T-helper 9 cell (primary cell): ENCODE measurements at regions not wholly inside any gene's neighbourhood (a gene's known extent, or its start where the extent isn't known, plus 50 kb on each side); places are given as distances from the start of the nearest gene placed in this dataset.

Source experiments
- DNase-seq: peaks from one replicate; pipeline ENCODE4 v3.0.0-alpha.2; 2020

DNA sequence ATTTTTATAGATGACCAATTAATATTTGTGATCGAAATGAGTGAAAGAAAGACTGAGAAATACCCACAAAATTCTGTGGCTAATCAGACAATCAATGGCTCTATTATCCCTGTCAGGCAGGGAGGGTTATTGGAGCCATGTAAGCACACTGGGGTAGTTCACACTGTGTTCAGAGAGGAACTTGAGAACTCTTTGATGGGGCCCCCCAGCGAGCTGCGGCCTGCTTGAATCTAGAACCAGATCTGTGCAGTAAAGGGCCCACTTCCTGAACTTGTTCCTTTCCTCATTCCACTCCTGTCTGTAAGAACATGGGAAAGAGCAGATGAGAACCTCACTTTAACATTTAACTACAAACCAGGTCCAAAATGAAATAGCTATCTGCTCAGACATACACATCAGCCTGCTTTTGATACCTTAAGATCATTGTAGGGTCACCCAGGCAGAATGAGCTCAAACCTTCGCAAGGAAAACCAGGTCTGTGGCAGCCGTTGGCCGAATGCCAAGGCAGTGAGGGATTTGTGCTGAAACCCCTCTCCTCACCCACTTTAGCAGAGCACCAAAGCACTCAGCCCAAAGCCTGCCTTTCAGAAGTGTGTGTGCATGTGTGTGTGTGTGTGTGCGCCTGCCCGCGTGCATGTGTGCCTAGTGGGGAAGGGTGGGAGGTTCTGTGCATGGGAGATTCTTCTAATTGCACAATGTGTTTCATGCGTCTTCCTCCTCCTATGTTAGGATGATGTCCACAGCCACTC lies 365.6 kb upstream of the MGMT start:
- no peak for DNase-seq

DNA sequence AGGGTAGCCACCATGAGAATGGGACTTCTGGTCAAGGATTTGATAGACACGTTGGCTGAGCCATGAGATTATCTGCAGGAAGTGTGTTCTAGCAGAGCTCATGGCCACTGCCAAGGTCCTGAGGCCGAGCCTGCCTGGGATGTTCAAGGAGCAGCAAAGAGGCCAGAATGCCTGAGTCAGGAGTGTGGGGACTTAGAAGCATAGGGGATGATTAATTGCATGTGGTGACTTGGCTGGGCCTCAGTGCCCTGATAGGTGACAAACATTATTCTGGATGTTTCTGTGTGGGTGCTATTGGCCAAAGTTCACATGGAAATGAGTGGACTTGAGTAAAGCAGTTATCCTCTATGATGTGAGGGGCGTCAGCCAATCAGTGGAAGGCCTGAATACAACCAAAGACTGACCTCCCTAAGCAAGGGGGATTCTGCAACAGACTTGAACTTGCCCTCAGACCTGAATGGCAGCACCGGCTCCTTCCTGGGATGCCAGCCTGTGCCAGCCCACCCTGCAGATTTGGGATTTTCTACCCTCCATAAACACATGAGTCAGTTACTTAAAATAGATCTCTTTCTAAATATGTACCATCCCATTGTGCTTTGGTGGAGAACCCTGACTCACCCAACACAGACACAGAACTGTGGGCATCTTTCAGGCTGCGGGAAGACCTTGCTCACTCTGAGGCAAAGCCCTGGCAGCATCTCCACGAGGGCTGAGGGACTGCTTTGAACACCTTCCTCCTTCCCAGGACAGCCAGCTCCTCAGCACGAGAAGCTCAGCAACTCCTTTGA lies 363.9 kb upstream of the MGMT start:
- DNase-seq: no peak

DNA sequence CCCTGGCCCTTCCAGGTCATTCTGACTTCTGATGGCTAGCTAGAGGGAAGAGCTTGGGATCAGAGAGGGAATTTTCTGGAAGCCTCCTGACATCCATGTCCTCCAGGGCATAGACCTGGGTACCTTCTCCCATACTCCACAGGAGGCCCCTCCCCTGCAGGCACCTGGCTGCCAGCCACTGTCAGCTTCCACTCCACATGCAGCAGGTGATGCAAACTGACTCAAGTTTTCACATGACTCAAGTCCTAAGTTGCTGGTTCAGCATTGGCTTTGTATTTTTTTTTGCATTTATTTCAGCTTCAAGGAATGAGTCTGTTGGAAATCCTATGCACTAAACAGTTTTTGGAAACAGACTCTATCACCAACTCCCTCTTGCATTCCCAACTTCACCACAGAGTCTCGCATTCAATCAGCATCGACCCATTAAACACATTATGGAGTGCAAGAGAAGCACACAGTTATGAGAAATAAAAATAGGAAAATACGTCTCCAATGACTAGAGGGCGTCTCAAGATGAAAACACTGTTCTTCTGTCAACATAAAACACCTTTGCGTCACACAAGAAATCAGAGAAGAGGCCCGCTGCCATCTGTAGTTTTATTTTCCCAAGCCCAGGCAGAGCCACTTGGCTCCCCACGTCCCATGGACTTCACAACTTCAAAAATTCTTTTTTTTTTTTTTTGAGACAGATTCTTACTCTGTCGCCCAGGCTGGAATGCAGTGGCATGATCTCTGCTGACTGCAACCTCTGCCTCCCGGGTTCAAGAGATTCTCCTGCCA lies 362.6 kb upstream of the MGMT start:
- no peak for DNase-seq

DNA sequence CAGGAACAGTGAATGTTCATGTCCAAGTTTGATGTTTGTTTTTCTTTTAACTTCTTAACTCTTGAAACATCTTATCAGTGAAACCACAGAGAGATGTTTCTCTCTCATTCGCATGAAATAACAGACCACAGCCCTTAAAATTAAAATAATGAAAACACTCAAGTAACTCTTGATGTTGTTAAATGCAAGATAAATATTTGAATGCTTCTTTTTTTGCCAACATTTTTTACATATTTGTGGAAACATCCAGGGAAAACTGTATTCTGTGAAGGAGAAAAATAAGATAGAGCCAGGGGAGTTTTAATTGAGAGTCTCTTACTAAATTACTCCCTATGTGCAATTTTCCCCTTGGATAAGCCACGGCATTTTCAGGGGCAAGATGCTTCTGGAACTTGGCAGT lies 361.8 kb upstream of the MGMT start:
- no peak for DNase-seq

DNA sequence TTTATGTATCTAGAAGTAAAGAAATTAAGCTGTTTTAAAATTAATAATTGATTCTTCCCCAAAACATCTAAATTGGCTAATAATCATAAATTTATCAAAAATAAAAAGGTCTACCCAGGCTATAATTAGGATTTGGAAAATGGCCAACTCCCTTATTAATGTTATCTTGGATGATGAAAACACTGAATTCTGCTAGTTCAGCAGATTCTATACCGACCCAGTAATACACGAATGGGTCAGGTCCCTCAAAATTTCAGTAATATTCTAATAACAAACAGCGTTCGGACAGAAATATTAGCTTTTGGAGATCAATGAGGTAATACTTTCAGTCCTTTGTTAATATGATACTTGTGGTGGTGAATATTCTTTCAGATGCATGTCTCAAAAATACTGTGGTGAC lies 360.7 kb upstream of the MGMT start:
- DNase-seq: no peak

DNA sequence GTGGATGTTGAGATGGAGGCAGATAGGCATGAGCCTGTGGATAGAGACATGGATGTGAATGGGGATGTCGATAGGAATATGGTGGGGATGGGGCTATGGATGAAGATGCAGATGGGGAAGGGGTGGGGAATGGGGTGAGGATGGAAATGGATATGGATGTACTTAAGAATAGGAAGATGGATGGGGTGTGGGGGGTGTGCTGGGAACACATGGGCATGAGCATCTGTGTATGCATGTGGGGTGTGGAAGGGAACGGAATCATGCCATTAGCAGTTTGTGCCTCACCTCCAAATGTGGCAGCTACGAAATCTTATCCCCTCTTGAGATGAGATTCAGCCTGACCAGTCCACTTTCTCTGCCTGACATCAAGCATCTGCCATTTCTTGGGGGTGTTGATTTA lies 359.5 kb upstream of the MGMT start:
- DNase-seq: no peak

DNA sequence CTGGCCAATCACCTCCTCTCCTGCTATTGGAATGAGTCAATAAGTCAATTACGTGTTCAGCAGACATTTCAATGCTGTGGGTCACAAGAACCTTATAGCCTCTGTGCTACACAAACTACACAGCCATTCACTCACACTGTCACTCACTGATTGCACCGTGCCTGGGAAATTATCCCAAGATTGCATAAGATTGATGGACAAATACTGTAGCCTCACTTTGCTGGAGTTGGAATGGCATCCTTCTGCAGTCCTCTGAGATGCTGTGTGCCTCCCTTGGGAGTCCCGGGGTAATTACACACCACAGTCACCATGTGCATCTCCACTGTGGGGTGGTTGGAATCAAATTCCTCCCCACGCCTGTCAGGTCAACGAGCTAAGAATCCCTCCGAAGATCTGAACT lies 358.7 kb upstream of the MGMT start:
- DNase-seq: no peak

DNA sequence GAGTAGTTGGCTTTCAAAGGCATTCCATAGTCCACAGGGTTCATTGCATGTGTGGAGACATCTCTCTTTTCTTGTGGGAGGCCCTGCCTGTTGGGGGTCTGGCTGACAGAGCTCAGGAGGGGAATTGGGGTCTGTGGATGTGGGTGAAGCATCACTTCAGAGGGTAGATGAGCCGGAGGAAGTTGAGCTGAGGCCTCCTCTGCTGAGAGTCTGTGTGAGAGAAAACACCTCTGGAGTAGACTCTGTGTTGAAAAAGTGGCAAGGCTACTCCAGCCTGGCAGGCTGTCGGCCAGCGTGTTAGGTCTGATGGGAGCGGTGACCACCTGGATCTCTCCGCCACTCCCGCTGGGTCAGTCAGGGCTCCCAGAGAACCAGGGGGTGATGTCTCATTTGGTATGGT lies 358.0 kb upstream of the MGMT start:
- no peak for DNase-seq

DNA sequence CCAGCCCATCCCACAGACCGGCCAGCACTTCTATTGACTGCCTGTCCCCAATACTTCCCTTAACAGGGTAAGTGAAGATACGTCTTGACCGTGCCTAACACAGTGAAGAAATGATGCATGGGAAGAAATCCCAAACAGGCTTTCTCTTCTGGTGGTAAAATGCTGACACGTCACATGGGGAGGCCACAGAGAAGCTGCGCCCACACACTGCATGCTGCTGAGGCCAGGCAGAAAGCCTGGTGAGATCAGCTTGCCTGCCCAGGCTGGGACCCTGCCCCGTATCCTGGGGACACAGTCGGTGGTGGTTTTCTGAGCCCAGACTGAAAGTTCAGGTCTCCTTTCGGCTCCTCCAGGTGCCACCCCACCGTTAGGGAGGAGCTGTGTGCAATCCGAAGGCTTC lies 356.3 kb upstream of the MGMT start:
- DNase-seq: no peak

DNA sequence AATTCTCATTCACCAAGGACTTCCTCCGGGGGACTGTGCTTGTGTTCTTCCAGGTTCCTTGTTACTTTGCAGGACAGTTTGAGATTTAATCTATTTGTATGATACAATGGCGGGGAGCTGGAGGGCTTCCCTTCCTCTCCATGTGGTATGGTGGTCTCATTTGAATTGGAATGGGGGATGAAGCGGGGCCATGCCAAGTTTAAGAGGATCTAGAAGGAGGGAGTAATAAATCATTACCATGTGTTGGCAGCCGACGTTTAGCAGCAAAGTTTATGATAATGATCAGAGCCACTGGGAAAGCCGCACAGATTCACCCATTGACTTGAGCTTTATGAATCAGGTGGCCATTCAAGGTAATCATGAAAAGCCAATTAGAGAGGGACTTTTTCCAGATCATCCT lies 355.1 kb upstream of the MGMT start:
- no peak for DNase-seq

DNA sequence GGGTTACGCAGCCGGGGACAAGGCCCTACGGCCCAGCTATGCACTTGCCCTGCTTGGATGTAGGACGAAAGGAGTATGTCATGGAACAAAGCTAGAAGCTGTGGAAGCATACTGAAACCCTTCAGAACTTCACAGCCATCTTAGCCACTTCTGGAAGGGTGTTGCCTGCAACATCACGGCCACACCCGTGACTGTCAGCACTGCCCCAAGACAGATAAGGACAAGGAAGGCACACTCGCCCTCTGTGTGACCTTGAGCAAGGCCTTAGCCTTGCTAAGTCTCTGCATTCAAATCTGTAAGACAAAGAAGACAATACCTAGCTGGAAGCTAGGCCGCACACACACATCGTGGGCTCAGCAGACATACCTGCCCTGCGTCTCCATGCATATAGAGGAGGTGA lies 352.5 kb upstream of the MGMT start:
- DNase-seq: no peak

DNA sequence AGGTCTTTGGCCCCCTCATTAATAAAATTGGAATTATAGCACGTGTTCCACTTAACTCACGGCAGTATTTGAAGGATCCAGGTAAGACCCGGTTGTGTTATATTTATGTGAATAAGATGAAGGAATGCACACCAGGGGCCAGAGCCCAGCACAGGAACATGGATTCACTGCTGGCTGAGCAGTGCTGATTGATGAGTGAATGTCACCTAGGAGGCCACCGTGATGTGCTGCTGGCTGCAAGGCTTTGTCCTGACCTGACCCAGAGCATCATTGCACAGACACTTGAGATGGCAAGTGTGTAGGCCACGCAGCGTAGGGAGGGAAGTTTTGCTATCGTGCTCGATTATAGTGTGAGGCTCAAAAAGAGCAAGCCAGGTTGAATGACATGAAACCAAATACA lies 350.7 kb upstream of the MGMT start:
- DNase-seq: no peak

DNA sequence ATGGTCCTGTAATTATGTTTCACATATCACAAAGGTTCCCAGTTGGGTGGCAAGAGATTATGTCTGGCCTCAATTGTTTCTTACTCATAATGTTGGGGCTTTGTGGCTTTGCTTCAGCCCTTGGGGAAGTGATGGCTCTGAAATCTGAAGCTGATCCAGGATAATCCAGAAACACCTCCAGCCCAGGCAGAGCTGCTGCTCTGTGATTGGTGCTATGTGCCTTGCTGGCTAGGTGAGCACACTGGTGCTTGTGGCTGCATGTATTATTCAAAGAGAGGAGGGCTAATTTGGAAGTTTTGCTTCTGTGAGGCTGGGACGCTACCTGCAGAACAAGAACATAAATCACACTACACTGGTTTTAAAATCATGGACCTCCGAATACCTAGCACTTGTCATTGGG lies 346.6 kb upstream of the MGMT start:
- DNase-seq: no peak

DNA sequence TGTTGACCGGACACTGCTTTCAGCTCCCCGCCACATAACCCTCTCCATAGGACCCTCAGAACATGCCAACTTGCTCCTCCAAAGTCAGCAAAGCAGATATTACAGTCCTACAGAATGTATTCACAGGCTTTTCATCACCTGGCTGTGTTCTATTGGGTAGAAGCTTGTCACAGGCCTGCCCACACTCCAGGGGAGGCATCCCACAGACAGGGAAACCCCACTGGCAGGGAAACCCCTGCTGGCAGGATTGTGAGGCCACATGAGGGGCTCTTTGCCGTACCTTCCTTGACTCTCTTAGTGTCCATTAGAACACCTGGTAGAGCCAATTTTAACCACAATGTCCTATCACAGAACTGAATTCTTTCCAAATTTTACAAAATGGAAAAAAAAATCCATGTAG lies 344.2 kb upstream of the MGMT start:
- no peak for DNase-seq

DNA sequence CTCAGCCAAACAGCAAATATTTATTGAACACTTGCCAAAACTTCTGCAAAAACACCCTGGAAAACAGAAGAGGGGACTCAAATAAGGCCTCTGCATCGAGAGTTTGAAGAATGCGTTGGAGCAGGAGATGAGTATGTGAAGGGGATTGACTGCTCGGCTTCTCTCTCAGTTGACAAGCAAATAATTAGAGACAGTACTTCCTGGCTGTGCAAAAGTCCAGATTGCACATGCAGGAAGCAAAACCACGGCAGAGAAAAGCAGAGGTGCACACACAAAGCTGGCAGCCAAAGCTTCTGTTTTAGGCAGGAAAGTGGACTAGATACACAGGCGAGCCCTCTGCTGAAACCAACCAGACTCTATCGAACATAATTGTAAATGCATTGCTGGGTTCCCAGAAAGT lies 343.6 kb upstream of the MGMT start:
- no peak for DNase-seq

DNA sequence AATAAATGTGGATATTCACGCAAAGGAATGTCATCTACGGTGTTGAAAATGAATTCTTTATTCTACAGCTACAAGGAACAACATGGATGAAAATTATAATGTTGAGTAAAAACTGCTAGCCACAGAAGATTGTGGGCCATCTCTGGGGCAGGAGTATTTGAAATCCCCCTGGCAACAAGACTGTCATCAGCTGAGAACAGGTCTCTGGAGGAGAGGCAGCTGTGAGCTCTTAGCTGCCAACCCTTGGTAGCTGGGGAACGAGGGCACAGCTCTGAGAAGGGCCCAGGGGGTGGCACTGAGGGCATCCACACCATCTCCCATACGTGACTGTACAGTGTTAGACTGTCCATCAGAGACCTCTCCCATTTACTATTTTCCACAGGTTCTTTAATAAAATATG lies 340.1 kb upstream of the MGMT start:
- DNase-seq: no peak

DNA sequence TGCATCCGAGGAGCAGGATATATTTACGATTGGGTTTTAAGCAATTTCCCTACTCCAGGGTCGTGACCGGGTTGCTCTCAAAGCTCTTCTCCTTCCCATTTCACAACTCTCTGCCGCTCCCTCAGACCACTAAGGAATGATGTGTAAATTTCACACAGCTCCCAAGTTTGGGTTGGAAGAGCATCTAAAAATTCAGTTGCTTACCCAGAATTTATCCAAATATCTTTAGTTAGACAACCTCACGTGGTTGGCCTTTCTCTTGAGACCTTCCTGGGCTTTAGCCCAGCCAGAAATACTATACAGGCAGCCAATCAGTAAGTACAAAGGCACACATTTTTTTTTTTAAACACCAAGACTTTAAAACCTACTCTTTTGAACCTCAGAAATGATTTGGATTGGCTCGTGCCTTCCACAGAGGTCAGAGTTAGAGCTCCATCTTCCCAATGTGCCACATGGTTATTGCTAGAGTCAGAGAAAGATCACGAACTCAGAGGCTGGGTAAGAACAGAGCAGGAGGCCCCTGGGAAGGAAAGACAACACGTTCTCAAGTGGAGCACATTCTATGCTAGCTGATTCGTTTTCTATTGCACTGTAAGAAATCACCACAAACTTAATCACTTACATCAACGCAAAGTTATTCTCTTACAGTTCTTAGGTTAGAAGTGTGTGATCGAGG lies 335.4 kb upstream of the MGMT start:
- no peak for DNase-seq

DNA sequence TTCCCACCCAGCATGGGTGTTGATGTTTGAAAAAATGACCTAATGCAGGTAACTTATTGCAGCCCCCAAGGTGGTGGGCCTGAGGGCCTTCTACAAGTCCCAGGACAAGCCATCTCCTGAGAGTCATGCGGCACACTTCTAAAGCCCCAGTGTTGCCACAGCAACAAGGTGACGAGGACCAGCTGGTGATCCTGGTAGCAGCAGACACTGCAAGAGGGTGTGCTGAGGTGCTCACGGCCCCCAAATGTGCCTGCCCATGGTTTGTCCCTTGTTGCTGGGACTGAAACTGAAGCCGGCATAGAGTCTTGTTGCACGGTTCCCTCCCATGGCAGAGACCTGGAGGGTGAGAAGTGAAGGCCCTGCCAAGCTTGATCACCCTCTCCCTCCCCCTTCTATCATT lies 333.2 kb upstream of the MGMT start:
- DNase-seq: no peak

DNA sequence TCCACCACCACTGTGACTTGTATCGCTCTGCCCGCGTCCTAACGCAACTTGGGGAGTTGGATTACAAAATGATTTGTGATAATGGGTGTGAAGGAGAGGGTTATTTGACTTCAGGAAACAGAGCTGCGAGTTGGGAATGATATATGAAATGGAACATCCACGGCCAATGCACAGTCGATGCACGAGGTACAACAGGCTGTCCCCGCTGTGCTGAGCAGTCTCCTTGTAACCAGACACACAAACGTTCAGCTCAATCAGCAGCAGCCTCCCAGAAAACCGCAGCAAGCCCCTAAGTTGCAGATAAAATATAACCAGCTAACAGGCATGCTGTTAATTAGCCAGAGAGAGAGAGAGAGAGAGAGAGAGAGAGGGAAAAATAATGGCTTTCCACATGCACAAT lies 332.7 kb upstream of the MGMT start:
- DNase-seq: no peak

DNA sequence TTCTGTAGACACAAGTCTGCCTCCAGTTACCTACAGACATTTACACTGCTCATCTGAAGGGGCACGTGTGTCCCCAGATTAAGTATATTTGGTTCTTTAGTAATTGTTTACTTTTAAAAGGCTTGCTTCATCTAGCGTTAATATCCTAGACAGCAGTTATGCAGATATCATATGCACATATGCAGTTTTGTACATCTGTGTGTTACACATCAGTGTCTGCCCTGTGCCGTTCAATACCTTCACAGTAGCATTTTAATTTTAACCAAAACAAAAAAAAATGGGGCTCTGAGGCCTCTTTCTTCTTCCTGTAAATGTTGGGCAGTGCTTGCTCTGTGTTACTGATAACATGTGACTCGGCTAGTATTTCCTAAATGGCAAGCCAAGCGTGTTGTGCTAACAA lies 331.4 kb upstream of the MGMT start:
- no peak for DNase-seq

DNA sequence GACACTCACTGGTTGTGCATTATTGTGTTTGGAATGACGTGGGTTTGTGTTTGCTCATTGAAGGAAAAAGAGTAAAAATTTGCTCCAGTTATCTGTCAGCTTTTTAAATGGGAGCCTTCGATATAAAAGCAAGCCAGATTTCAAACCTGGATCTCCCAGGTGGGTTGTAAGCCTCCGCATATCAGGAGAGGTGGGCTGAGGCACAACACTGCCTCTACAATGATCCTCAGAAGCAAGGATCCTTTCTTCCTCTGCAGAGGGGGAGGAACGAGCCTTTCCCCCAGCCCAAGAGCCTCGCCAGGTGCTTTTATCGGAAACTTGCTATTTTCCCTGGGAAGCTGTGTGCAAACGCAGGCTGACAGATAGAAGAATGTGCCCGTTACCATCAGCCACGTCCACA lies 331.0 kb upstream of the MGMT start:
- no peak for DNase-seq

DNA sequence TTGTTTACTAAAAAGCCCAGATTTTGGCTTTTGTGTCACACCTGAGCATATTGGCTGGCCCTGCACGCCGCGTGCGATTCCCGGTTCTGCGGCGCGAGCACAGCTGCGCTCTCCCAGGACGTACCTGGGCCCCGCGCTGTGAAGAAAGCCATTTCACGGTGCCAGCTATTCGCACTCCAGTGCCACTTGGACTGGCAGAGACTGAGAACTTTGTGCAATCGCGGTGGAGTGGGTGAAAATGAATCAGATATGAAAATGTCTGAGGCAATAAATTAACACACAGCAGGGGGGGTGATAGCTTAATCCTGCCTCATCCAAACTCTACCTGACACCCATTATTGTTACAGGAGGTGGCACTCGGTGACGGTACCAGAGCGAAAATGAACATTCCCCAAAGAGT lies 330.1 kb upstream of the MGMT start:
- no peak for DNase-seq
